ENCODE measurements at regions not wholly inside any gene's neighbourhood (a gene's known extent, or its start where the extent isn't known, plus 50 kb on each side); places are given as distances from the start of the nearest gene placed in this dataset.

DNA sequence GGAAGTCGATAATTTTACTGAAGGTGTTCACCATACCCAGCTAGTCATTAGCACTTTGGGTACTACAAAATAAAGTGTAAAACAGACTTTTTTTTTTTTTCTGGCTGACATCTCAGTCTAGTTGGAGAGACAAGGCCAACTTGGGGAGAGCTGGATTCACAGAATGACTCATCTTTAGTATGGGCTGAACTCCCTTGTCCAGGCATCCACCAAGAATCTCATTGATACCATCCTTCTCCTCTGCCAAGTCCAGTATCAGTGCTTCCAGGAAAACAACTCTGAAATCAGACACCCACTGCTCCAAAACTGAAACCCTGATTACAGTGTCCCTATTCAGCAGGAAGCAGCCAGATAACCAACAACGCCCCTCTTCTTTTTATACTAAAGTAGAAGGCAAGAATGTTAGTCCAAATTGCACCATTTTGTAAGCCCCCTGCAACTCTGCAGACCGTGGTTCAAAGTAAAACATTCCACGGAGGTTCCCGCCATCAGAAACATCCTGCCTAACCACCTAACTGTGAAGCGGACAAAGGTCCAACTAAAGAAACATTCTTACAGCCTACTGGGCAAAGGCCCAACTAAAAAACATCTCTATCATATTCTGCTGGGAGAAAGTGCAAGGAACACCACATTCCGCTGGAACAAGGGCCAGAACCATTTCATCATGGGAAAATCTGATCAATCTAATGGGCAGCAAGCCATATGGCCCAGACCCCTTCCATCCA is 728.2 kb downstream of the BRINP1 start:
- H3K4me3 ChIP-seq = no peak overlapping the region
- no peak for TF ChIP-seq POLR2A (IDR thresholded peaks at IDR 0.05)
- TF ChIP-seq, protein P1, sequence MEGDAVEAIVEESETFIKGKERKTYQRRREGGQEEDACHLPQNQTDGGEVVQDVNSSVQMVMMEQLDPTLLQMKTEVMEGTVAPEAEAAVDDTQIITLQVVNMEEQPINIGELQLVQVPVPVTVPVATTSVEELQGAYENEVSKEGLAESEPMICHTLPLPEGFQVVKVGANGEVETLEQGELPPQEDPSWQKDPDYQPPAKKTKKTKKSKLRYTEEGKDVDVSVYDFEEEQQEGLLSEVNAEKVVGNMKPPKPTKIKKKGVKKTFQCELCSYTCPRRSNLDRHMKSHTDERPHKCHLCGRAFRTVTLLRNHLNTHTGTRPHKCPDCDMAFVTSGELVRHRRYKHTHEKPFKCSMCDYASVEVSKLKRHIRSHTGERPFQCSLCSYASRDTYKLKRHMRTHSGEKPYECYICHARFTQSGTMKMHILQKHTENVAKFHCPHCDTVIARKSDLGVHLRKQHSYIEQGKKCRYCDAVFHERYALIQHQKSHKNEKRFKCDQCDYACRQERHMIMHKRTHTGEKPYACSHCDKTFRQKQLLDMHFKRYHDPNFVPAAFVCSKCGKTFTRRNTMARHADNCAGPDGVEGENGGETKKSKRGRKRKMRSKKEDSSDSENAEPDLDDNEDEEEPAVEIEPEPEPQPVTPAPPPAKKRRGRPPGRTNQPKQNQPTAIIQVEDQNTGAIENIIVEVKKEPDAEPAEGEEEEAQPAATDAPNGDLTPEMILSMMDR (IDR thresholded peaks at IDR 0.05) = no peak
- no peaks in the 10 kb centered on the region for H3K27me3 ChIP-seq
- no peaks in the 10 kb centered on the region for H3K9me3 ChIP-seq
- H3K36me3 ChIP-seq = no peaks in the 10 kb centered on the region
- H3K27ac ChIP-seq = no peak overlapping the region
- no peaks in the 10 kb centered on the region for H3K4me1 ChIP-seq
- DNase-seq = no peak
- intact Hi-C loops (cut with DNase I; ENCODE audit: low total_unique reads) = no loop called here

DNA sequence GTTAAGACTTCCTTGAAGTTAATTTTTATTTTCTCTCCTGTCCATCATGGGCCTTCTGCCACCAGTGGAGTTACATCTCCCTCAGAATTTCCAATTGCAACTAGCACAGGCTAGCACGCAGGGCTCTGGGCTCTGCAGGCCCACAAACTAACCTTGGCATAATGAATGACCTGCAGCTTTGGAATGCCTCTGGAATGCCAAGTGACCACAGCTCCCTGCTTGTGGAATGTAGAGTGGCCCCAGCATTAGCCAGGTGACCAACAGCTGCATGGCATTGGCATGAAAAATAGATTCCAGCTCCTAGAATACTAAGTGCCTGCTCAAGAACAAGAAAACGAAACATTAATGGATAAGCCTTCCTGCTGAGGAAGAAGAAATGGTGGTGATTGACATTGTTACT is 726.1 kb downstream of the BRINP1 start:
- no peaks in the 10 kb centered on the region for H3K4me1 ChIP-seq
- no peaks in the 10 kb centered on the region for H3K27me3 ChIP-seq
- intact Hi-C loops (cut with DNase I; ENCODE audit: low total_unique reads) = no loop called here
- no peak for DNase-seq
- no peaks in the 10 kb centered on the region for H3K9me3 ChIP-seq
- TF ChIP-seq, protein P1 (IDR thresholded peaks at IDR 0.05) = no peak
- TF ChIP-seq POLR2A (IDR thresholded peaks at IDR 0.05) = no peak
- H3K4me3 ChIP-seq = no peak overlapping the region
- H3K36me3 ChIP-seq = no peaks in the 10 kb centered on the region
- no peak overlapping the region for H3K27ac ChIP-seq

DNA sequence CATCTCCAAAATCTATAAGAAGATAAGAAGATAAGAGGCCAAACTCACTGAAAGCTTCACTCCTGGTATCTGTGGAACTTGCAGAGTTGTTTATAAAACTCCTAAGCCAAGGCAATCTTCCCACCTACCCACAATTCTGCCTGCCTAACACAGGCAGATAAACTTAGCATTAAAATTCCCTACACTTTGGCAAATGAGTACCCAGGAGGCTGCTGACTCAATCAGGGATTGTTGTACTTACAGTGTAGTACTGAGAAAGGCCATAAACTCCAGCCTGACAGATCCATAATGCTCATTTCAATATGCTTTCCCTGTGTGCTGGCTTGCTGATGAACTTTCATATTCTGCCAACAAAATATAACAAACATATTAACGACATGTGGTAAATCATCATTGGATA is 725.2 kb downstream of the BRINP1 start:
- no peak for TF ChIP-seq POLR2A (IDR thresholded peaks at IDR 0.05)
- TF ChIP-seq, protein P1 (IDR thresholded peaks at IDR 0.05) = no peak
- intact Hi-C loops (cut with DNase I; ENCODE audit: low total_unique reads) = no loop called here
- Histone ChIP-seq H3K27me3 (no peaks in the 10 kb centered on the region), H3K4me3 (no peak overlapping the region), H3K4me1 (no peaks in the 10 kb centered on the region), H3K27ac (no peak overlapping the region), H3K9me3 (no peaks in the 10 kb centered on the region), H3K36me3 (no peaks in the 10 kb centered on the region)
- no peak for DNase-seq

DNA sequence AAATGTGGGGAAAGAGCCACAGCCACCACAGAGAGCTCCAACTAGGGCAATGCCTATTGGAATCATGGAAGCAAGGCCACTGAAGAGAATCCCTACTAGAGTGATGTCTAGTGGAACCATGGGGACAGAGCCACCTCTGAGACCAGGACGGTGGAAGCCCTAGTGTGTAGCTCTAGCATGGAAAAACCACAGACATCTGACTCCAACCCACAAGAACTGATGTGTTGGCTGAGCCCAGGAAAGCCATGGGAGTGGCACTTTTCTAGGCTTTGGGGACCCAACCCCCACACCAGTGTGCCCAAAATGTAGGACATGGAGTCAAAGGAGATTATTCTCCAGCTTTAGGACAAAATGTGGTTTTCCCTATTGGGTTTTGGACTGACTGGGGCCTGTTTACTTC is 721.9 kb downstream of the BRINP1 start:
- Histone ChIP-seq H3K27ac (no peak overlapping the region), H3K27me3 (no peaks in the 10 kb centered on the region), H3K4me1 (no peaks in the 10 kb centered on the region), H3K9me3 (no peaks in the 10 kb centered on the region), H3K36me3 (no peaks in the 10 kb centered on the region), H3K4me3 (no peak overlapping the region)
- no peak for DNase-seq
- intact Hi-C loops (cut with DNase I; ENCODE audit: low total_unique reads) = no loop called here
- TF ChIP-seq, protein P1 (IDR thresholded peaks at IDR 0.05) = no peak
- TF ChIP-seq POLR2A (IDR thresholded peaks at IDR 0.05) = no peak

DNA sequence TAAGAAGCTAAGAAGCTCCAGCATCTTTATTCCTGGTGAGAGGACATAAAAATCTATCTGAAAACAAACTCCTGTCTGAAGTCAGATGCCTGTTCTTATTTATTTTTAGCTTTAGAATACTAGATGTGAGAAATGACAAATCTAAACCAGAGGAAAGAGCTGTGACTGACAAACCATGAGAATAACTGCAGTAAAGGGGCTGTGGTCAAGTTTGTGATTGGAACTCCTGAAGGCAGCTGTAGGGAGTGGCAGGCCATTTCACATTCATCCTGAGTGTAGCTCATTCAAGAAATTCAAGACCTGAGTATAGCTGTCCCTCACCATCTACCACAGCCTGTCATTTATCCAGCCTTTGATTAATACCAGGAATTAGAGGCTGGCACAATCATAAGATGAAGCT is 718.8 kb downstream of the BRINP1 start:
- intact Hi-C loops (cut with DNase I; ENCODE audit: low total_unique reads) = no loop called here
- H3K9me3 ChIP-seq = no peaks in the 10 kb centered on the region
- TF ChIP-seq POLR2A (IDR thresholded peaks at IDR 0.05) = no peak
- TF ChIP-seq, protein P1 (IDR thresholded peaks at IDR 0.05) = no peak
- no peak overlapping the region for H3K4me3 ChIP-seq
- no peak for DNase-seq
- H3K27ac ChIP-seq = no peak overlapping the region
- no peaks in the 10 kb centered on the region for H3K4me1 ChIP-seq
- H3K27me3 ChIP-seq = no peaks in the 10 kb centered on the region
- H3K36me3 ChIP-seq = no peaks in the 10 kb centered on the region
